Loucy (cell line): ENCODE measurements at regions not wholly inside any gene's neighbourhood (a gene's known extent, or its start where the extent isn't known, plus 50 kb on each side); places are given as distances from the start of the nearest gene placed in this dataset.

ENCODE experiments used
- EZH2phosphoT487 ChIP-seq: fragments of 200-600 bp; IDR thresholded peaks from 2 replicates; pipeline ENCODE4 v1.6.1; 2018; ENCODE audit warnings: antibody characterized with exemption, mild to moderate bottlenecking, moderate library complexity, borderline replicate concordance
- TF ChIP-seq, protein P1 (sequence below): fragments of 200-600 bp; sonication (generic); conservative IDR thresholded peaks from 2 replicates; pipeline ENCODE4 v1.5.1; 2014; ENCODE audit warnings: mild to moderate bottlenecking, antibody characterized with exemption, low read length

DNA sequence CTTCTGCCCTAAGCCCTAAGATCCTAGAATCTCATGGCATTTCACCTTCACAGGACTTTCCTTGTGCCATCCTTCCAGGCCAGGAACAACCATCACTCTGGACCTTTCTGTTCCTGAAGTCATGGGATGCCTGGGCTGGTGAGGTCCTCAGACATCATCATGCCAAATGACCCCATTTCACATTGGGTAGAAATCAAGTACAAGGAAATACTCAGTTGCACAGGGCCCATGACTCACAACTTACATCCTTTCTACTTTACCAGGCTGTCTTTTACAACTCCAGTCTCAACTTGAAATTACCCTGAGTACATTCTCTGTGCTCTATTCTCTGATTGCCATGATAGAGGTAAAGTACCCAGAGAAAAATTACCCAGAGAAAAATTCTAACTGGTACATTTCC is 167.1 kb downstream of the PIK3R1 start:
- TF ChIP-seq, protein P1, sequence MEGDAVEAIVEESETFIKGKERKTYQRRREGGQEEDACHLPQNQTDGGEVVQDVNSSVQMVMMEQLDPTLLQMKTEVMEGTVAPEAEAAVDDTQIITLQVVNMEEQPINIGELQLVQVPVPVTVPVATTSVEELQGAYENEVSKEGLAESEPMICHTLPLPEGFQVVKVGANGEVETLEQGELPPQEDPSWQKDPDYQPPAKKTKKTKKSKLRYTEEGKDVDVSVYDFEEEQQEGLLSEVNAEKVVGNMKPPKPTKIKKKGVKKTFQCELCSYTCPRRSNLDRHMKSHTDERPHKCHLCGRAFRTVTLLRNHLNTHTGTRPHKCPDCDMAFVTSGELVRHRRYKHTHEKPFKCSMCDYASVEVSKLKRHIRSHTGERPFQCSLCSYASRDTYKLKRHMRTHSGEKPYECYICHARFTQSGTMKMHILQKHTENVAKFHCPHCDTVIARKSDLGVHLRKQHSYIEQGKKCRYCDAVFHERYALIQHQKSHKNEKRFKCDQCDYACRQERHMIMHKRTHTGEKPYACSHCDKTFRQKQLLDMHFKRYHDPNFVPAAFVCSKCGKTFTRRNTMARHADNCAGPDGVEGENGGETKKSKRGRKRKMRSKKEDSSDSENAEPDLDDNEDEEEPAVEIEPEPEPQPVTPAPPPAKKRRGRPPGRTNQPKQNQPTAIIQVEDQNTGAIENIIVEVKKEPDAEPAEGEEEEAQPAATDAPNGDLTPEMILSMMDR: no peak
- no peak for TF ChIP-seq EZH2phosphoT487
